Upper lobe of left lung (tissue), 4 donors: ENCODE measurements at regions not wholly inside any gene's neighbourhood (a gene's known extent, or its start where the extent isn't known, plus 50 kb on each side); places are given as distances from the start of the nearest gene placed in this dataset.

ENCODE experiments used
- POLR2A ChIP-seq, 4 donors: fragments of 450-650 bp; IDR thresholded peaks; one replicate each; pipeline ENCODE4 v1.5.1; 2016 to 2017; ENCODE audit warnings: antibody characterized with exemption in 4 of 4, mild to moderate bottlenecking in 2 of 4
- POLR2AphosphoS5 ChIP-seq, 2 donors: sonication (generic); formaldehyde crosslinking; IDR thresholded peaks; one replicate each; pipeline ENCODE4 v1.5.1; 2017; ENCODE audit warnings: antibody characterized with exemption in 2 of 2
- TF ChIP-seq, protein P1 (sequence below), 6 experiments: fragments of 450-650 bp in 4 of 6; fragments of 200-600 bp in 2 of 6; sonication (generic) in 2 of 6; IDR thresholded peaks; one replicate each; pipeline ENCODE4 v1.5.1; 2016 to 2019; ENCODE audit warnings: antibody characterized with exemption in 6 of 6

GRCh38 chr1:4115191-4115900 is 215.3 kb upstream of the C1orf174 start:
- no peak for TF ChIP-seq POLR2AphosphoS5 (IDR thresholded peaks at IDR 0.05)
- TF ChIP-seq POLR2A (IDR thresholded peaks at IDR 0.05): no peak
- TF ChIP-seq, protein P1, sequence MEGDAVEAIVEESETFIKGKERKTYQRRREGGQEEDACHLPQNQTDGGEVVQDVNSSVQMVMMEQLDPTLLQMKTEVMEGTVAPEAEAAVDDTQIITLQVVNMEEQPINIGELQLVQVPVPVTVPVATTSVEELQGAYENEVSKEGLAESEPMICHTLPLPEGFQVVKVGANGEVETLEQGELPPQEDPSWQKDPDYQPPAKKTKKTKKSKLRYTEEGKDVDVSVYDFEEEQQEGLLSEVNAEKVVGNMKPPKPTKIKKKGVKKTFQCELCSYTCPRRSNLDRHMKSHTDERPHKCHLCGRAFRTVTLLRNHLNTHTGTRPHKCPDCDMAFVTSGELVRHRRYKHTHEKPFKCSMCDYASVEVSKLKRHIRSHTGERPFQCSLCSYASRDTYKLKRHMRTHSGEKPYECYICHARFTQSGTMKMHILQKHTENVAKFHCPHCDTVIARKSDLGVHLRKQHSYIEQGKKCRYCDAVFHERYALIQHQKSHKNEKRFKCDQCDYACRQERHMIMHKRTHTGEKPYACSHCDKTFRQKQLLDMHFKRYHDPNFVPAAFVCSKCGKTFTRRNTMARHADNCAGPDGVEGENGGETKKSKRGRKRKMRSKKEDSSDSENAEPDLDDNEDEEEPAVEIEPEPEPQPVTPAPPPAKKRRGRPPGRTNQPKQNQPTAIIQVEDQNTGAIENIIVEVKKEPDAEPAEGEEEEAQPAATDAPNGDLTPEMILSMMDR (IDR thresholded peaks at IDR 0.05): no peak
